Coronary artery (tissue), 2 donors: ENCODE measurements at regions not wholly inside any gene's neighbourhood (a gene's known extent, or its start where the extent isn't known, plus 50 kb on each side); places are given as distances from the start of the nearest gene placed in this dataset.

Experiments
- DNase-seq: peaks from one replicate; pipeline ENCODE4 v3.0.0-alpha.2; 2017; ENCODE audit warnings: low spot score
- H3K27ac ChIP-seq, 2 donors: fragments of 200-600 bp; sonication (generic); one replicate each; pipeline ENCODE4 v1.5.1; 2016 to 2019
- H3K4me3 ChIP-seq: fragments of 200-600 bp; sonication (generic); 2 replicates; pipeline ENCODE4 v1.5.1; 2016; ENCODE audit warnings: mild to moderate bottlenecking, moderate library complexity
- CTCF ChIP-seq: fragments of 200-600 bp; sonication (generic); IDR thresholded peaks from one replicate; pipeline ENCODE4 v1.5.1; 2019; ENCODE audit warnings: antibody characterized with exemption

DNA sequence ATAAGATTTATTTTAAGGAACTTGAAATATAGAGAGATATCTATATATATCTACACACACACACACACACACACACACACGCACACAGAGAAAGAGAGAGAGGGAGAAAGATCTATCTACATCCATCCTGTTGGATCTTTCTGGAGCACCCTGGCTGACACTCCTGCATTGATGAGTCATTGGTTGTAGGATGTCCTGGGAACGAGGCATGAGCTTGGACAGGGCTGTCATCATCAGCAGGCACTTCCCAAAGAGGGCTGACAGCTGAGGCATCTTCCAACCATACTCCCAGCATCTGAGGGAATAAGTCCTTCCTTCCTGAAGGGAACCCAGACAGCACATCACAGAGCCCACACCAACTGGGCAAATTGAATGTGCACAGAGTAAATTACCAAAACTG, 99.1 kb upstream of the ERG start:
- Histone ChIP-seq H3K4me3 (no peak overlapping the region), H3K27ac (no peak overlapping the region)
- no peak for TF ChIP-seq CTCF
- DNase-seq, result no peak

DNA sequence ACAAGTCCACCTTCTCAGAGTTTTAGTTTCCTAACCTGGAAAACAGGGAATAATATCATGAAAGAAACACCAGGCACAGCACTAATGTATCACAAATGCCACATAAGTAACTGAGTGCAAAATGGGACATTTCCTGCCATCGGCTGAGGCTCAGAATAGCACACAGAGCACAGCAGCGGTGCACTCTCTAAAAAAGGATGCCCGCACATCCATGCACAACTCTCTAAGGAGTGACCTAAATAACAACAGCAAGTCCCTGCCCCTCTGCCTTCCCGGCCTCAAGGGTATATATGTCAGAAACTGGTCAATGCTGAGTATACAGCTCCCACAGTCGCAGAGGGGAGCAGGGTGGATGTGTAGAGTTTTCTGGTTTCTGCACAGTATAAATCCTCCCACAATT, 100.1 kb upstream of the ERG start:
- Histone ChIP-seq H3K4me3 (no peak overlapping the region), H3K27ac (no peak overlapping the region)
- TF ChIP-seq CTCF, result no peak
- no peak for DNase-seq

- TF ChIP-seq CTCF, result no peak
- Histone ChIP-seq H3K27ac (no peak overlapping the region), H3K4me3 (no peak overlapping the region)
- DNase-seq, result no peak
Observed at GRCh38 chr21:38599381-38599975, 101.2 kb upstream of the ERG start.

DNA sequence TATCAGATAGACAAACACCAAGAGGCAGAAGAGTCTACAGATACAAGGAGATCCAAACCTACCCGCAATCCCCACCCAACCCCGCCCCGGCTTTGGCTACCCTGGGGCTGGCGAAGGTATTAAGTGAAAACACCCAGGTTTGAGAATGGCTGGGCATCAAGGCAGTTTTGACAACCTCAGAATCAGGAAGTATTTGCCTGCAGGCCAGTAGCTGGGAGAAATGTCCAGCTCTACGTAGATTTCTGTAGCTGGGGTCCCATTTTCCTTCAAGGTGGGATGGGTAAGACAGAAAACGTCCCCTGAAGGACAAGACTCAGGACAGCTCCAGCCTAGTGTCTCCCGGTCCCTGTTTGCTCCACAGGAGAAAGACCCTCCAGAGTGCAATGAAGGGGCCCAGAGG, 101.8 kb upstream of the ERG start:
- DNase-seq, result no peak
- no peak for TF ChIP-seq CTCF
- H3K4me3 ChIP-seq, result no peak overlapping the region
- H3K27ac ChIP-seq, result no peak overlapping the region

- no peak for DNase-seq
- no peak overlapping the region for H3K27ac ChIP-seq
- no peak for TF ChIP-seq CTCF
- no peak overlapping the region for H3K4me3 ChIP-seq
Observed at GRCh38 chr21:38605236-38605635, 107.0 kb upstream of the ERG start.

DNA sequence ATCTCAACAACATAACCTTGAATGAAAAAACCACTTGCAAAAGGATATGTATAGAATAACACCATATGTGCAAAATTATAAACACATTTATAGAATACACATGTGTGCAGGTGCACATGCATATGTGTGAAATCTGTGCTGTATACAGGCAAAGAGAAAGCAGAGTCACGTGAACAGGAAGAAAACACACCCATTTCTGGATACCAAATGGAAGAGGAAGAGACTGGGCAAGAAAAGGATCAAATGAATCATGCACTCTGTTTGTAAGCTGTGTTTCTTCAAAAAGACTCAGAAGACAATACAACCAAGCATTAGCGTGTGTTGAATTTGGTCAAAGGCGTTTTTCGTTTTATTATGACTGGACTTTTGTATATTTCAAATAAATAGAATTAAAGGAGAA, 111.3 kb upstream of the ERG start:
- no peak for TF ChIP-seq CTCF
- DNase-seq, result no peak
- no peak overlapping the region for H3K4me3 ChIP-seq
- no peak overlapping the region for H3K27ac ChIP-seq

GRCh38 chr21:38610623-38611251, 112.5 kb upstream of the ERG start:
- H3K27ac ChIP-seq, result no peak overlapping the region
- no peak overlapping the region for H3K4me3 ChIP-seq
- DNase-seq, result no peak
- TF ChIP-seq CTCF, result no peak
